ENCODE measurements at regions not wholly inside any gene's neighbourhood (a gene's known extent, or its start where the extent isn't known, plus 50 kb on each side); places are given as distances from the start of the nearest gene placed in this dataset.

GRCh38 chr14:65972891-65973290 is 513.3 kb upstream of the CCDC196 start:
- no peaks in the 10 kb centered on the region for H3K4me1 ChIP-seq (ENCODE audit: low read length)
- no peaks in the 10 kb centered on the region for H3K36me3 ChIP-seq (replicated peaks; ENCODE audit: insufficient read depth, low read length)
- no peaks in the 10 kb centered on the region for H3F3A ChIP-seq (ENCODE audit: insufficient read depth, low read length)
- H3K4me3 ChIP-seq (ENCODE audit: low read length): no peak overlapping the region
- H3K9me2 ChIP-seq (replicated peaks; ENCODE audit: insufficient read depth, low read length): no peaks in the 10 kb centered on the region
- H3K4me2 ChIP-seq (ENCODE audit: low read depth, low read length): no peak overlapping the region
- H2AFZ ChIP-seq (ENCODE audit: low read length): no peak overlapping the region
- no peak for DNase-seq
- H3K27me3 ChIP-seq (replicated peaks; ENCODE audit: insufficient read depth, low read length): no peaks in the 10 kb centered on the region
- H4K20me1 ChIP-seq (ENCODE audit: insufficient read depth, low read length): no peaks in the 10 kb centered on the region
- no peaks in the 10 kb centered on the region for H3K79me2 ChIP-seq (ENCODE audit: low read length)
- TF ChIP-seq EZH2 (optimal IDR thresholded peaks at IDR 0.05; ENCODE audit: low read depth, low read length) (no peak), CTCF (IDR thresholded peaks at IDR 0.05; ENCODE audit: low read length) (no peak), EZH2phosphoT487 (IDR thresholded peaks at IDR 0.05; ENCODE audit: low read length) (no peak)
- H3K27ac ChIP-seq (ENCODE audit: low read length): no peak overlapping the region
- no peaks in the 10 kb centered on the region for H3K9me3 ChIP-seq (replicated peaks; ENCODE audit: insufficient read depth, low read length)
- H3K9ac ChIP-seq (ENCODE audit: low read length): no peak overlapping the region

- no peak overlapping the region for H2AFZ ChIP-seq (ENCODE audit: low read length)
- DNase-seq: no peak
- H3K4me1 ChIP-seq (ENCODE audit: low read length): no peaks in the 10 kb centered on the region
- H3K9ac ChIP-seq (ENCODE audit: low read length): no peak overlapping the region
- no peaks in the 10 kb centered on the region for H3K9me2 ChIP-seq (replicated peaks; ENCODE audit: insufficient read depth, low read length)
- H4K20me1 ChIP-seq (ENCODE audit: insufficient read depth, low read length): no peaks in the 10 kb centered on the region
- no peaks in the 10 kb centered on the region for H3K36me3 ChIP-seq (replicated peaks; ENCODE audit: insufficient read depth, low read length)
- no peaks in the 10 kb centered on the region for H3K9me3 ChIP-seq (replicated peaks; ENCODE audit: insufficient read depth, low read length)
- H3F3A ChIP-seq (ENCODE audit: insufficient read depth, low read length): no peaks in the 10 kb centered on the region
- TF ChIP-seq CTCF (IDR thresholded peaks at IDR 0.05; ENCODE audit: low read length) (no peak), EZH2phosphoT487 (IDR thresholded peaks at IDR 0.05; ENCODE audit: low read length) (no peak), EZH2 (optimal IDR thresholded peaks at IDR 0.05; ENCODE audit: low read depth, low read length) (no peak)
- H3K27me3 ChIP-seq (replicated peaks; ENCODE audit: insufficient read depth, low read length): no peaks in the 10 kb centered on the region
- no peak overlapping the region for H3K27ac ChIP-seq (ENCODE audit: low read length)
- no peaks in the 10 kb centered on the region for H3K79me2 ChIP-seq (ENCODE audit: low read length)
- no peak overlapping the region for H3K4me3 ChIP-seq (ENCODE audit: low read length)
- no peak overlapping the region for H3K4me2 ChIP-seq (ENCODE audit: low read depth, low read length)
These were observed 510.3 kb upstream of the CCDC196 start for GRCh38 chr14:65975865-65976264.

GRCh38 chr14:65976761-65977404 is 509.3 kb upstream of the CCDC196 start:
- no peaks in the 10 kb centered on the region for H3K27me3 ChIP-seq (replicated peaks; ENCODE audit: insufficient read depth, low read length)
- no peaks in the 10 kb centered on the region for H3K79me2 ChIP-seq (ENCODE audit: low read length)
- H4K20me1 ChIP-seq (ENCODE audit: insufficient read depth, low read length): no peaks in the 10 kb centered on the region
- no peaks in the 10 kb centered on the region for H3K9me3 ChIP-seq (replicated peaks; ENCODE audit: insufficient read depth, low read length)
- TF ChIP-seq CTCF (IDR thresholded peaks at IDR 0.05; ENCODE audit: low read length) (no peak), EZH2 (optimal IDR thresholded peaks at IDR 0.05; ENCODE audit: low read depth, low read length) (no peak), EZH2phosphoT487 (IDR thresholded peaks at IDR 0.05; ENCODE audit: low read length) (no peak)
- H3K36me3 ChIP-seq (replicated peaks; ENCODE audit: insufficient read depth, low read length): no peaks in the 10 kb centered on the region
- no peaks in the 10 kb centered on the region for H3F3A ChIP-seq (ENCODE audit: insufficient read depth, low read length)
- no peaks in the 10 kb centered on the region for H3K4me1 ChIP-seq (ENCODE audit: low read length)
- no peak overlapping the region for H3K4me2 ChIP-seq (ENCODE audit: low read depth, low read length)
- no peak overlapping the region for H2AFZ ChIP-seq (ENCODE audit: low read length)
- no peak for DNase-seq
- no peak overlapping the region for H3K9ac ChIP-seq (ENCODE audit: low read length)
- no peak overlapping the region for H3K4me3 ChIP-seq (ENCODE audit: low read length)
- H3K9me2 ChIP-seq (replicated peaks; ENCODE audit: insufficient read depth, low read length): no peaks in the 10 kb centered on the region
- H3K27ac ChIP-seq (ENCODE audit: low read length): no peak overlapping the region
